HL-60 (cell line): ENCODE measurements at regions not wholly inside any gene's neighbourhood (a gene's known extent, or its start where the extent isn't known, plus 50 kb on each side); places are given as distances from the start of the nearest gene placed in this dataset.

Experiments used
- DNase-seq, 2 experiments: peaks; one replicate each; pipeline ENCODE4 v3.0.0-alpha.2; 2010 to 2020; ENCODE audit warnings: low read depth in 1 of 2, low spot score in 1 of 2
- H3K27ac ChIP-seq: fragments of 250-450 bp; sonication (Bioruptor Pico); replicated peaks from 2 replicates; pipeline ENCODE4 v1.5.1; 2020; ENCODE audit warnings: mild to moderate bottlenecking, moderate library complexity
- H3K27me3 ChIP-seq: fragments of 250-450 bp; sonication (Bioruptor Pico); 2 replicates; pipeline ENCODE4 v1.5.1; 2021; ENCODE audit warnings: mild to moderate bottlenecking, moderate library complexity; ENCODE audit not compliant: insufficient read depth, poor library complexity, severe bottlenecking
- H3K4me3 ChIP-seq: replicated peaks from 2 replicates; pipeline ENCODE4 v1.5.1; 2011; ENCODE audit warnings: mild to moderate bottlenecking, control low read depth, low read length; ENCODE audit not compliant: insufficient read depth
- GABPA ChIP-seq: IDR thresholded peaks from 2 replicates; pipeline ENCODE4 v1.6.1; 2012; ENCODE audit warnings: low read depth
- POLR2AphosphoS5 ChIP-seq: IDR thresholded peaks from 2 replicates; pipeline ENCODE4 v1.6.1; 2012; ENCODE audit warnings: low read depth
- SPI1 ChIP-seq: IDR thresholded peaks from 2 replicates; pipeline ENCODE4 v1.6.1; 2012; ENCODE audit warnings: low read depth, mild to moderate bottlenecking, borderline replicate concordance
- TF ChIP-seq, protein P1 (sequence below): IDR thresholded peaks from 2 replicates; pipeline ENCODE4 v1.6.1; 2012; ENCODE audit warnings: low read depth; ENCODE audit not compliant: insufficient replicate concordance
- TF ChIP-seq, protein P2 (sequence below): IDR thresholded peaks from one replicate; pipeline ENCODE4 v1.5.1; 2011; ENCODE audit warnings: low read length, control low read depth, inconsistent platforms; ENCODE audit not compliant: insufficient read depth

DNA sequence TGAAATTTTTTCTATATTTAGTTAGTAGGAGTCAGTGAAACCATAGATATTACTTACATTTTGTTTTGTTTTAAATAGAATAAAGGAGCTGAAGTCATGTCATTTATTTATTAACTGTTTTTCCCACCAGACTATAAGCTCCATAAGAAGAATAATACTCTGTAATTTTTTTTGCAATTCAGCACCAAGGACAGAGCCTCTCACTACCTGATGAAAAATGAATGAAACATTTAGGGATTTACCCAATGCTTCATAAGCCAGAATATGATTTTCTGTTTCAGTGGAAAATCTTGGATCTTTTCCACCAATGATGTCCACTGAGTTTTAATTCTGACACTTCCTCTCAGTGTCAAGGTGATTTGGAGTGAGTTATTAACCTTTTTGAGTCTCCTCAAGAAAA lies 624.9 kb upstream of the GRAMD2B start:
- no peak for DNase-seq
- H3K4me3 ChIP-seq, result no peak overlapping the region
- TF ChIP-seq, protein P1, sequence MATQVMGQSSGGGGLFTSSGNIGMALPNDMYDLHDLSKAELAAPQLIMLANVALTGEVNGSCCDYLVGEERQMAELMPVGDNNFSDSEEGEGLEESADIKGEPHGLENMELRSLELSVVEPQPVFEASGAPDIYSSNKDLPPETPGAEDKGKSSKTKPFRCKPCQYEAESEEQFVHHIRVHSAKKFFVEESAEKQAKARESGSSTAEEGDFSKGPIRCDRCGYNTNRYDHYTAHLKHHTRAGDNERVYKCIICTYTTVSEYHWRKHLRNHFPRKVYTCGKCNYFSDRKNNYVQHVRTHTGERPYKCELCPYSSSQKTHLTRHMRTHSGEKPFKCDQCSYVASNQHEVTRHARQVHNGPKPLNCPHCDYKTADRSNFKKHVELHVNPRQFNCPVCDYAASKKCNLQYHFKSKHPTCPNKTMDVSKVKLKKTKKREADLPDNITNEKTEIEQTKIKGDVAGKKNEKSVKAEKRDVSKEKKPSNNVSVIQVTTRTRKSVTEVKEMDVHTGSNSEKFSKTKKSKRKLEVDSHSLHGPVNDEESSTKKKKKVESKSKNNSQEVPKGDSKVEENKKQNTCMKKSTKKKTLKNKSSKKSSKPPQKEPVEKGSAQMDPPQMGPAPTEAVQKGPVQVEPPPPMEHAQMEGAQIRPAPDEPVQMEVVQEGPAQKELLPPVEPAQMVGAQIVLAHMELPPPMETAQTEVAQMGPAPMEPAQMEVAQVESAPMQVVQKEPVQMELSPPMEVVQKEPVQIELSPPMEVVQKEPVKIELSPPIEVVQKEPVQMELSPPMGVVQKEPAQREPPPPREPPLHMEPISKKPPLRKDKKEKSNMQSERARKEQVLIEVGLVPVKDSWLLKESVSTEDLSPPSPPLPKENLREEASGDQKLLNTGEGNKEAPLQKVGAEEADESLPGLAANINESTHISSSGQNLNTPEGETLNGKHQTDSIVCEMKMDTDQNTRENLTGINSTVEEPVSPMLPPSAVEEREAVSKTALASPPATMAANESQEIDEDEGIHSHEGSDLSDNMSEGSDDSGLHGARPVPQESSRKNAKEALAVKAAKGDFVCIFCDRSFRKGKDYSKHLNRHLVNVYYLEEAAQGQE, result peak; percentile 91
- no peak for TF ChIP-seq GABPA
- H3K27me3 ChIP-seq, result no peaks in the 10 kb centered on the region
- H3K27ac ChIP-seq, result no peak overlapping the region

DNA sequence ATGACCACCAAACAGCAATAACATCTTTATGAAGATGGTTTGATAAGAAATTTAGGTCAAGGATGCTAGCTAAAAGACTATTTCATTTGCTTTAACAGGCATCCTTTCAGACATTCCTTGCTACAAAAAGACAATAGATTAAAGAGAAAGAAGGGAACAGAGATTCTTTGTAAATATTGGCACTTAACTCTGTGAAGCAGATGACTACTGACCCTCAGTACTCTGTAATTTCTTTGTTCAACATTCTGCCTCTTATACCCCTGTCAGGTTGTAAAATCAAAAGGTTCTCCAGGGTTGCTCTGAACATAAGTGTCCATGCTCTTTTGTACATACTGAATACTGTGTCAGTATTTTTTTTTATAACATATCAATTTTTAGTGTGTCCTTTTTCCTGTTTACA lies 610.6 kb upstream of the GRAMD2B start:
- TF ChIP-seq POLR2AphosphoS5 (no peak), SPI1 (no peak), GABPA (no peak)
- TF ChIP-seq, protein P1, result no peak
- DNase-seq, result no peak
- no peaks in the 10 kb centered on the region for H3K27me3 ChIP-seq
- H3K27ac ChIP-seq, result no peak overlapping the region
- H3K4me3 ChIP-seq, result no peak overlapping the region

DNA sequence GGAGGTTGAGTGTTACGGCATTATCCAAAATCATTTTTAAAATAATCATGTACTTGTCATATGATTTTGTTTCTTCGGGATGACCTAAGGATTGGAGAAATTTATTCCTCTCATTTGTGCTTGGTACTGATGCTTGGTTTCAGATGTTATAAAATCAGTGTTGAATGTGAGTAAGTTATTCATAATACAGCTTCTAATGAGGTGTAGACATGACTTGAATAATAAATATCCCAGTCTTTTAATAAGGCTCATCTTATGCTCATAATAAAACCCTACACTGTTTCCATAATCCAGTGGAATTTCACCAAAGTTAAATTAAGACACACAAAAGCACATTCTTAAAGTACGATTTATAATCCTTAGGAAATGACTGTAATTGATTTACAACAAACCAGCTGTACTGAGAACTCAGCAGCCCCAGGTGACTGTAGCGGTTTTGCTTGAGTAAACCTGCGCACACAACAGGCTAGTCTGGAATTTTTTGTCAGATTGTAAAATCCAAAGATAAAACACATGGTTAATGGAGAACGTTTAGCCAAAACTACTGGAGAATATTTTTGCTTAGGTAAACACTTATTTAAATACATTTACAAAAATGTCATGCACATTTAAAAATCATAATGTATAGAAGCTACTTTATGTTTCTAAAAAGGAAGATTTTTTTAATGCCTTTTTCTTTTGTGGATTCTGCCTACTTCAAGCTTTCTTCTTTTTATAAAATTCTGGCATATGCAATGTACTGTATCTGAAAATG lies 609.8 kb upstream of the GRAMD2B start:
- TF ChIP-seq, protein P2, sequence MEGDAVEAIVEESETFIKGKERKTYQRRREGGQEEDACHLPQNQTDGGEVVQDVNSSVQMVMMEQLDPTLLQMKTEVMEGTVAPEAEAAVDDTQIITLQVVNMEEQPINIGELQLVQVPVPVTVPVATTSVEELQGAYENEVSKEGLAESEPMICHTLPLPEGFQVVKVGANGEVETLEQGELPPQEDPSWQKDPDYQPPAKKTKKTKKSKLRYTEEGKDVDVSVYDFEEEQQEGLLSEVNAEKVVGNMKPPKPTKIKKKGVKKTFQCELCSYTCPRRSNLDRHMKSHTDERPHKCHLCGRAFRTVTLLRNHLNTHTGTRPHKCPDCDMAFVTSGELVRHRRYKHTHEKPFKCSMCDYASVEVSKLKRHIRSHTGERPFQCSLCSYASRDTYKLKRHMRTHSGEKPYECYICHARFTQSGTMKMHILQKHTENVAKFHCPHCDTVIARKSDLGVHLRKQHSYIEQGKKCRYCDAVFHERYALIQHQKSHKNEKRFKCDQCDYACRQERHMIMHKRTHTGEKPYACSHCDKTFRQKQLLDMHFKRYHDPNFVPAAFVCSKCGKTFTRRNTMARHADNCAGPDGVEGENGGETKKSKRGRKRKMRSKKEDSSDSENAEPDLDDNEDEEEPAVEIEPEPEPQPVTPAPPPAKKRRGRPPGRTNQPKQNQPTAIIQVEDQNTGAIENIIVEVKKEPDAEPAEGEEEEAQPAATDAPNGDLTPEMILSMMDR, result no peak
- TF ChIP-seq SPI1, result no peak
- TF ChIP-seq, protein P1, result no peak
- TF ChIP-seq POLR2AphosphoS5, result no peak
- TF ChIP-seq GABPA, result no peak
- Histone ChIP-seq H3K27ac (no peak overlapping the region), H3K4me3 (no peak overlapping the region), H3K27me3 (no peaks in the 10 kb centered on the region)
- DNase-seq, result no peak

DNA sequence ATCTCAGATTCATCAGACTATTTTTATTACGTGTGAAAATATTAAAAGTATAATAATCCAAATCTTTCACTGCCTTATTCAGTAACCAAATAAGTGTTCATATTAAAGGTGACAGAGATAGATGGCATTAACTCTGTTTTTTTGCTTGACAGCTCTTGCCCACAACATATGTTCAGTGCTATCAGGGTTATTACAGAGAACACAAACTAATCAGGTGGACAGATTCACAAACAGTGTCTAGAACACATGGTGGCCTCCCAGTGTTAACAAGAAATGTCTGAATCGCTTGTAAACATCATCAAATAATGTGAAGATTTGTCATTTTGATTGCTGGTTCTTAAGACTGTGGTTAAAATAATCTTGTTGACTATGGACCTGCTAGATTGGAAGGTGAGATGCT lies 609.1 kb upstream of the GRAMD2B start:
- Histone ChIP-seq H3K4me3 (no peak overlapping the region), H3K27me3 (no peaks in the 10 kb centered on the region), H3K27ac (no peak overlapping the region)
- no peak for TF ChIP-seq POLR2AphosphoS5
- TF ChIP-seq, protein P2, result no peak
- TF ChIP-seq GABPA, result no peak
- TF ChIP-seq SPI1, result no peak
- TF ChIP-seq, protein P1, result no peak
- no peak for DNase-seq
